Neural progenitor cell (in vitro differentiated cells): ENCODE measurements at regions not wholly inside any gene's neighbourhood (a gene's known extent, or its start where the extent isn't known, plus 50 kb on each side); places are given as distances from the start of the nearest gene placed in this dataset.
"Not testable (repeated sequence)": the region's sequence is repeated elsewhere in the genome, so short reads cannot be mapped to it uniquely, and the experiment has no call there.

Experiments
- CTCF ChIP-seq: fragments of 200-600 bp; sonication (generic); IDR thresholded peaks from 2 replicates; pipeline ENCODE4 v1.5.1; 2017; ENCODE audit warnings: antibody characterized with exemption, mild to moderate bottlenecking
- EZH2phosphoT487 ChIP-seq: fragments of 200-600 bp; sonication (generic); IDR thresholded peaks from 2 replicates; pipeline ENCODE4 v1.6.1; 2017; ENCODE audit warnings: antibody characterized with exemption

- not testable (repeated sequence) for TF ChIP-seq CTCF, EZH2phosphoT487
Observed at GRCh38 chr10:46753763-46754162, 157.5 kb upstream of the PTPN20 start.
